ENCODE measurements at regions not wholly inside any gene's neighbourhood (a gene's known extent, or its start where the extent isn't known, plus 50 kb on each side); places are given as distances from the start of the nearest gene placed in this dataset.
"Not testable (repeated sequence)": the region's sequence is repeated elsewhere in the genome, so short reads cannot be mapped to it uniquely, and the experiment has no call there.

GRCh38 chr2:226280136-226280535 lies 519.5 kb downstream of the IRS1 start:
- TF ChIP-seq CTCF (IDR thresholded peaks at IDR 0.05; ENCODE audit: borderline replicate concordance, extremely low read depth, low read length, poor library complexity, severe bottlenecking); EZH2 (IDR thresholded peaks at IDR 0.05; ENCODE audit: borderline replicate concordance, low read depth, low read length, severe bottlenecking): not testable (repeated sequence)
